Activated CD8-positive, alpha-beta T cell treated with anti-CD3 and anti-CD28 coated beads for 36 hours (primary cell): ENCODE measurements at regions not wholly inside any gene's neighbourhood (a gene's known extent, or its start where the extent isn't known, plus 50 kb on each side); places are given as distances from the start of the nearest gene placed in this dataset.
"Not testable (repeated sequence)": the region's sequence is repeated elsewhere in the genome, so short reads cannot be mapped to it uniquely, and the experiment has no call there.

ENCODE experiments used
- ATAC-seq: fragments of 200-7000 bp; cut with Tn5 transposase; one replicate; pipeline ENCODE4 v1.10.0; 2021; ENCODE audit warnings: mild to moderate bottlenecking, moderate library complexity
- CTCF ChIA-PET: fragments of 350-600 bp; sonication (Branson Sonifier 250); formaldehyde crosslinking; loops from one replicate; lab custom pipeline; 2021; ENCODE audit warnings: antibody characterized with exemption; lab: Charles Lee
- POLR2A ChIA-PET: fragments of 350-600 bp; sonication (Branson Sonifier 250); formaldehyde crosslinking; loops from one replicate; lab custom pipeline; 2021; ENCODE audit warnings: antibody characterized with exemption; lab: Charles Lee
- DNase-seq: peaks from one replicate; pipeline ENCODE4 v3.0.0-alpha.2; 2020
- H3K27ac Mint-ChIP-seq: one replicate; pipeline ENCODE4 v1.8.0; 2021; ENCODE audit warnings: mild to moderate bottlenecking, mixed read lengths
- H3K27me3 Mint-ChIP-seq: one replicate; pipeline ENCODE4 v1.8.0; 2021; ENCODE audit warnings: mixed read lengths
- H3K36me3 Mint-ChIP-seq: one replicate; pipeline ENCODE4 v1.8.0; 2021; ENCODE audit warnings: low read depth, mixed read lengths
- H3K4me1 Mint-ChIP-seq: one replicate; pipeline ENCODE4 v1.8.0; 2021; ENCODE audit warnings: low read depth, mixed read lengths
- H3K4me3 Mint-ChIP-seq: one replicate; pipeline ENCODE4 v1.8.0; 2021; ENCODE audit warnings: mild to moderate bottlenecking, moderate library complexity, mixed read lengths
- H3K9me3 Mint-ChIP-seq: one replicate; pipeline ENCODE4 v1.8.0; 2021; ENCODE audit warnings: mixed read lengths
- CTCF ChIP-seq: fragments of 200-600 bp; IDR thresholded peaks from one replicate; pipeline ENCODE4 v1.8.0; 2022; ENCODE audit warnings: antibody characterized with exemption, mild to moderate bottlenecking
- intact Hi-C: fragments of 100-400 bp; cut with micrococcal nuclease; formaldehyde crosslinking; loops from one replicate; pipeline ENCODE4 v1.10.0; 2022

GRCh38 chrX:34491126-34491525 is 166.0 kb downstream of the TMEM47 start:
- no peak for TF ChIP-seq CTCF
- ChIA-PET CTCF (no interaction called here), POLR2A (no interaction called here)
- no peak for DNase-seq
- H3K36me3 Mint-ChIP-seq: no peaks in the 10 kb centered on the region
- no peak for ATAC-seq
- H3K27me3 Mint-ChIP-seq: no peaks in the 10 kb centered on the region
- intact Hi-C loops: no loop called here
- H3K9me3 Mint-ChIP-seq: peaks cover 1% of the 10 kb centered on the region
- no peaks in the 10 kb centered on the region for H3K4me1 Mint-ChIP-seq
- no peak overlapping the region for H3K27ac Mint-ChIP-seq
- no peak overlapping the region for H3K4me3 Mint-ChIP-seq

GRCh38 chrX:34487364-34487763 is 169.7 kb downstream of the TMEM47 start:
- CTCF ChIA-PET: no interaction called here
- no peak for TF ChIP-seq CTCF
- H3K36me3 Mint-ChIP-seq: no peaks in the 10 kb centered on the region
- H3K4me3 Mint-ChIP-seq: no peak overlapping the region
- POLR2A ChIA-PET: no interaction called here
- intact Hi-C loops: no loop called here
- no peaks in the 10 kb centered on the region for H3K9me3 Mint-ChIP-seq
- no peaks in the 10 kb centered on the region for H3K4me1 Mint-ChIP-seq
- DNase-seq (no peak), ATAC-seq (no peak)
- H3K27me3 Mint-ChIP-seq: no peaks in the 10 kb centered on the region
- no peak overlapping the region for H3K27ac Mint-ChIP-seq

- intact Hi-C loops: no loop called here
- H3K27ac Mint-ChIP-seq: no peak overlapping the region
- H3K36me3 Mint-ChIP-seq: no peaks in the 10 kb centered on the region
- no peak overlapping the region for H3K4me3 Mint-ChIP-seq
- no peaks in the 10 kb centered on the region for H3K4me1 Mint-ChIP-seq
- DNase-seq (no peak), ATAC-seq (no peak)
- H3K9me3 Mint-ChIP-seq: no peaks in the 10 kb centered on the region
- TF ChIP-seq CTCF: no peak
- CTCF ChIA-PET: no interaction called here
- POLR2A ChIA-PET: no interaction called here
- H3K27me3 Mint-ChIP-seq: no peaks in the 10 kb centered on the region
These were observed 173.1 kb downstream of the TMEM47 start for GRCh38 chrX:34483980-34484379.

- no peak for DNase-seq
These were observed 186.6 kb downstream of the TMEM47 start for GRCh38 chrX:34470507-34470906.

GRCh38 chrX:34467437-34467836 is 189.6 kb downstream of the TMEM47 start:
- intact Hi-C loops: no loop called here
- Mint-ChIP-seq H3K27ac (no peak overlapping the region), H3K27me3 (no peaks in the 10 kb centered on the region), H3K36me3 (no peaks in the 10 kb centered on the region), H3K4me1 (no peaks in the 10 kb centered on the region), H3K9me3 (no peaks in the 10 kb centered on the region), H3K4me3 (no peak overlapping the region)
- CTCF ChIA-PET: no interaction called here
- POLR2A ChIA-PET: no interaction called here
- no peak for TF ChIP-seq CTCF
- DNase-seq (no peak), ATAC-seq (no peak)

More at GRCh38 chrX:34470507-34470906, 186.6 kb downstream of the TMEM47 start:
- Mint-ChIP-seq H3K9me3 (no peaks in the 10 kb centered on the region), H3K4me1 (no peaks in the 10 kb centered on the region), H3K36me3 (no peaks in the 10 kb centered on the region), H3K27me3 (no peaks in the 10 kb centered on the region), H3K27ac (no peak overlapping the region), H3K4me3 (no peak overlapping the region)
- ChIA-PET CTCF (no interaction called here), POLR2A (no interaction called here)
- TF ChIP-seq CTCF: no peak
- intact Hi-C loops: no loop called here
- no peak for ATAC-seq

- H3K27me3 Mint-ChIP-seq, DNase-seq, POLR2A ChIA-PET, H3K36me3 Mint-ChIP-seq, H3K9me3 Mint-ChIP-seq, H3K27ac Mint-ChIP-seq, H3K4me1 Mint-ChIP-seq, ATAC-seq, H3K4me3 Mint-ChIP-seq, CTCF ChIA-PET, intact Hi-C loops: not testable (repeated sequence)
These were observed 193.9 kb downstream of the TMEM47 start for GRCh38 chrX:34463220-34463619.

- CTCF ChIA-PET, POLR2A ChIA-PET, intact Hi-C loops, H3K27ac Mint-ChIP-seq, H3K36me3 Mint-ChIP-seq, DNase-seq, H3K27me3 Mint-ChIP-seq, H3K9me3 Mint-ChIP-seq, ATAC-seq, H3K4me3 Mint-ChIP-seq, H3K4me1 Mint-ChIP-seq: not testable (repeated sequence)
These were observed 199.2 kb downstream of the TMEM47 start for GRCh38 chrX:34457850-34458249.
